ENCODE measurements at regions not wholly inside any gene's neighbourhood (a gene's known extent, or its start where the extent isn't known, plus 50 kb on each side); places are given as distances from the start of the nearest gene placed in this dataset.

DNA sequence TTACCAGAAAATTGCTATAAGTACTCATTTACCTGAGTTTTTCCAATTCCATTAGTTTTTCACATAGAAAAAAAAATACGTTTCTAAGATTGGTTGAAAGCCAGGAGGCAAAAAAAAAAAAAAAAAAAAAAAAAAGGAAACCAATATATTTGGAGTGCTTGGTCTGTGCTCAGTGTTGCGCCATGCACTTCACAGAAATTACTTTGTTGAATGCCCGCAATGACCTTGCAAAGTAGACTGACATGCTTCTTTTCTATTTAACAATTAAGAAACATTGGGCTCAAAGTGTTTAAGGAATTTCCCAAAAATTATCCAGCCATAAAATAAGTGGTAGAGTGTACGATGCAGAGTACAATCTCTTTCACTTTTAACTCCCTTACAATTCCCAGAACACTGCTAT lies 65.2 kb upstream of the PAPPA start:
- TF ChIP-seq, protein P1, sequence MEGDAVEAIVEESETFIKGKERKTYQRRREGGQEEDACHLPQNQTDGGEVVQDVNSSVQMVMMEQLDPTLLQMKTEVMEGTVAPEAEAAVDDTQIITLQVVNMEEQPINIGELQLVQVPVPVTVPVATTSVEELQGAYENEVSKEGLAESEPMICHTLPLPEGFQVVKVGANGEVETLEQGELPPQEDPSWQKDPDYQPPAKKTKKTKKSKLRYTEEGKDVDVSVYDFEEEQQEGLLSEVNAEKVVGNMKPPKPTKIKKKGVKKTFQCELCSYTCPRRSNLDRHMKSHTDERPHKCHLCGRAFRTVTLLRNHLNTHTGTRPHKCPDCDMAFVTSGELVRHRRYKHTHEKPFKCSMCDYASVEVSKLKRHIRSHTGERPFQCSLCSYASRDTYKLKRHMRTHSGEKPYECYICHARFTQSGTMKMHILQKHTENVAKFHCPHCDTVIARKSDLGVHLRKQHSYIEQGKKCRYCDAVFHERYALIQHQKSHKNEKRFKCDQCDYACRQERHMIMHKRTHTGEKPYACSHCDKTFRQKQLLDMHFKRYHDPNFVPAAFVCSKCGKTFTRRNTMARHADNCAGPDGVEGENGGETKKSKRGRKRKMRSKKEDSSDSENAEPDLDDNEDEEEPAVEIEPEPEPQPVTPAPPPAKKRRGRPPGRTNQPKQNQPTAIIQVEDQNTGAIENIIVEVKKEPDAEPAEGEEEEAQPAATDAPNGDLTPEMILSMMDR (IDR thresholded peaks at IDR 0.05): no peak
- TF ChIP-seq TCF7L2 (IDR thresholded peaks at IDR 0.05; ENCODE audit: low read depth, low read length): no peak
- TF ChIP-seq, protein P2, sequence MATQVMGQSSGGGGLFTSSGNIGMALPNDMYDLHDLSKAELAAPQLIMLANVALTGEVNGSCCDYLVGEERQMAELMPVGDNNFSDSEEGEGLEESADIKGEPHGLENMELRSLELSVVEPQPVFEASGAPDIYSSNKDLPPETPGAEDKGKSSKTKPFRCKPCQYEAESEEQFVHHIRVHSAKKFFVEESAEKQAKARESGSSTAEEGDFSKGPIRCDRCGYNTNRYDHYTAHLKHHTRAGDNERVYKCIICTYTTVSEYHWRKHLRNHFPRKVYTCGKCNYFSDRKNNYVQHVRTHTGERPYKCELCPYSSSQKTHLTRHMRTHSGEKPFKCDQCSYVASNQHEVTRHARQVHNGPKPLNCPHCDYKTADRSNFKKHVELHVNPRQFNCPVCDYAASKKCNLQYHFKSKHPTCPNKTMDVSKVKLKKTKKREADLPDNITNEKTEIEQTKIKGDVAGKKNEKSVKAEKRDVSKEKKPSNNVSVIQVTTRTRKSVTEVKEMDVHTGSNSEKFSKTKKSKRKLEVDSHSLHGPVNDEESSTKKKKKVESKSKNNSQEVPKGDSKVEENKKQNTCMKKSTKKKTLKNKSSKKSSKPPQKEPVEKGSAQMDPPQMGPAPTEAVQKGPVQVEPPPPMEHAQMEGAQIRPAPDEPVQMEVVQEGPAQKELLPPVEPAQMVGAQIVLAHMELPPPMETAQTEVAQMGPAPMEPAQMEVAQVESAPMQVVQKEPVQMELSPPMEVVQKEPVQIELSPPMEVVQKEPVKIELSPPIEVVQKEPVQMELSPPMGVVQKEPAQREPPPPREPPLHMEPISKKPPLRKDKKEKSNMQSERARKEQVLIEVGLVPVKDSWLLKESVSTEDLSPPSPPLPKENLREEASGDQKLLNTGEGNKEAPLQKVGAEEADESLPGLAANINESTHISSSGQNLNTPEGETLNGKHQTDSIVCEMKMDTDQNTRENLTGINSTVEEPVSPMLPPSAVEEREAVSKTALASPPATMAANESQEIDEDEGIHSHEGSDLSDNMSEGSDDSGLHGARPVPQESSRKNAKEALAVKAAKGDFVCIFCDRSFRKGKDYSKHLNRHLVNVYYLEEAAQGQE (IDR thresholded peaks at IDR 0.05; ENCODE audit: insufficient read depth in 1 of 2, low read depth in 2 of 2, low read length in 1 of 2): no peak
